Lower leg skin (tissue), 4 donors: ENCODE measurements at regions not wholly inside any gene's neighbourhood (a gene's known extent, or its start where the extent isn't known, plus 50 kb on each side); places are given as distances from the start of the nearest gene placed in this dataset.

Source experiments
- DNase-seq, 2 donors: peaks; one replicate each; pipeline ENCODE4 v3.0.0-alpha.2; 2019; ENCODE audit warnings: low spot score in 2 of 2
- H3K4me3 ChIP-seq: fragments of 200-600 bp; sonication (generic); 2 replicates; pipeline ENCODE4 v1.5.1; 2017; ENCODE audit warnings: mild to moderate bottlenecking, low read depth; ENCODE audit not compliant: poor library complexity, severe bottlenecking
- POLR2A ChIP-seq, 2 donors: fragments of 450-650 bp; IDR thresholded peaks; one replicate each; pipeline ENCODE4 v1.6.1; 2016 to 2017; ENCODE audit warnings: antibody characterized with exemption in 2 of 2, mild to moderate bottlenecking in 1 of 2, moderate library complexity in 1 of 2
- WGBS, 2 donors: methylation state at CpG; one replicate each; pipeline ENCODE4 v1.1.5; 2018; 5-methylcytosine and 5-hydroxymethylcytosine counted together
- intact Hi-C: fragments of 100-400 bp; cut with DNase I; formaldehyde crosslinking; loops from one replicate; pipeline ENCODE4 v1.15.0; 2023; ENCODE audit warnings: low total_unique reads
- TF ChIP-seq, protein P1 (sequence below), 3 donors: fragments of 450-650 bp; IDR thresholded peaks; one replicate each; pipeline ENCODE4 v1.5.1; 2016; ENCODE audit warnings: antibody characterized with exemption in 3 of 3, mild to moderate bottlenecking in 3 of 3, moderate library complexity in 2 of 3

- DNase-seq = no peak
- TF ChIP-seq POLR2A (IDR thresholded peaks at IDR 0.05) = no peak
- TF ChIP-seq, protein P1, sequence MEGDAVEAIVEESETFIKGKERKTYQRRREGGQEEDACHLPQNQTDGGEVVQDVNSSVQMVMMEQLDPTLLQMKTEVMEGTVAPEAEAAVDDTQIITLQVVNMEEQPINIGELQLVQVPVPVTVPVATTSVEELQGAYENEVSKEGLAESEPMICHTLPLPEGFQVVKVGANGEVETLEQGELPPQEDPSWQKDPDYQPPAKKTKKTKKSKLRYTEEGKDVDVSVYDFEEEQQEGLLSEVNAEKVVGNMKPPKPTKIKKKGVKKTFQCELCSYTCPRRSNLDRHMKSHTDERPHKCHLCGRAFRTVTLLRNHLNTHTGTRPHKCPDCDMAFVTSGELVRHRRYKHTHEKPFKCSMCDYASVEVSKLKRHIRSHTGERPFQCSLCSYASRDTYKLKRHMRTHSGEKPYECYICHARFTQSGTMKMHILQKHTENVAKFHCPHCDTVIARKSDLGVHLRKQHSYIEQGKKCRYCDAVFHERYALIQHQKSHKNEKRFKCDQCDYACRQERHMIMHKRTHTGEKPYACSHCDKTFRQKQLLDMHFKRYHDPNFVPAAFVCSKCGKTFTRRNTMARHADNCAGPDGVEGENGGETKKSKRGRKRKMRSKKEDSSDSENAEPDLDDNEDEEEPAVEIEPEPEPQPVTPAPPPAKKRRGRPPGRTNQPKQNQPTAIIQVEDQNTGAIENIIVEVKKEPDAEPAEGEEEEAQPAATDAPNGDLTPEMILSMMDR (IDR thresholded peaks at IDR 0.05) = no peak
- intact Hi-C loops = no loop called here
- no peak overlapping the region for H3K4me3 ChIP-seq
- WGBS, 2 donors = 88 to 95% methylated on average over 2 of the region's 2 CpGs
Observed at GRCh38 chr2:8388781-8389180, 293.1 kb upstream of the ID2 start.

DNA sequence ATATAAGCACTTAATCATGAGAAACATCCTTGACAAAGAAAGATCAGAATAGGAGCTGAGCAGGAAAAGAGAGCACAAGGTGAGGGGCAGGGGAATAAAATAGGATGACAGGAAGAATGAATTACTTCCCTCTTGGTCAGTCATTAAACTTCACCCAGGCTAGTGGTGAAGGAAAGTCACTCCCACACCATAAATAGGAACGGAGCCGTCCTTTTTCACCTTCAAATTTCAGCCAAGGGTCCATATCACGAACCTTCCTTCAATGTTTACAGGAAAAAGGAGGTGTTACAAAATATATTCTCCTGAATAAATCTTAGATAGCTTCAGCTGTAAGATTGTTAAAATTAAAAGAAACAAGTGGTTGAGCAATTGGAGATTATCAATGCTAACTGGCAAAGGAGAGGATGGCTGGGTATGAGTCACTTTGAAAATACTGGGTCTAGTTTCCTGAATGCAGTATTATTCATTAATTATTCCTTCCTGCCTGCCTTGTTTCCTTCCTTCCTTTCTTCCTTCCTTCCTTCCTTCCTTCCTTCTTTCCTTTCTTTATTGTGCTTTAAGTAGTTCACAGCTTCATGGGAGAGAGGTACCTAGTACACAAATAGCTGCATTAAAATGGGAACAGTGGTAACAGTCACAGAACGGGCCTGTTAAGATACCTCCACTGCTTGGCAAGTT lies 292.3 kb upstream of the ID2 start:
- H3K4me3 ChIP-seq = no peak overlapping the region
- TF ChIP-seq, protein P1 (IDR thresholded peaks at IDR 0.05) = no peak
- no peak for TF ChIP-seq POLR2A (IDR thresholded peaks at IDR 0.05)
- 61 to 80% methylated on average over 4 of the region's 4 CpGs for WGBS, 2 donors
- no peak for DNase-seq
- intact Hi-C loops = no loop called here

GRCh38 chr2:8391126-8391525 lies 290.7 kb upstream of the ID2 start:
- no peak for TF ChIP-seq POLR2A (IDR thresholded peaks at IDR 0.05)
- TF ChIP-seq, protein P1 (IDR thresholded peaks at IDR 0.05) = no peak
- peak in 1 of 2 donors; percentile 42 for DNase-seq
- no peak overlapping the region for H3K4me3 ChIP-seq
- 90 to 100% methylated on average over 2 of the region's 2 CpGs for WGBS, 2 donors
- intact Hi-C loops = no loop called here

GRCh38 chr2:8391584-8391983 lies 290.3 kb upstream of the ID2 start:
- peak in 1 of 2 donors; percentile 68 for DNase-seq
- WGBS, 2 donors = 91 to 93% methylated on average over 3 of the region's 3 CpGs
- intact Hi-C loops = no loop called here
- no peak overlapping the region for H3K4me3 ChIP-seq
- TF ChIP-seq POLR2A (IDR thresholded peaks at IDR 0.05) = no peak
- TF ChIP-seq, protein P1 (IDR thresholded peaks at IDR 0.05) = no peak

DNA sequence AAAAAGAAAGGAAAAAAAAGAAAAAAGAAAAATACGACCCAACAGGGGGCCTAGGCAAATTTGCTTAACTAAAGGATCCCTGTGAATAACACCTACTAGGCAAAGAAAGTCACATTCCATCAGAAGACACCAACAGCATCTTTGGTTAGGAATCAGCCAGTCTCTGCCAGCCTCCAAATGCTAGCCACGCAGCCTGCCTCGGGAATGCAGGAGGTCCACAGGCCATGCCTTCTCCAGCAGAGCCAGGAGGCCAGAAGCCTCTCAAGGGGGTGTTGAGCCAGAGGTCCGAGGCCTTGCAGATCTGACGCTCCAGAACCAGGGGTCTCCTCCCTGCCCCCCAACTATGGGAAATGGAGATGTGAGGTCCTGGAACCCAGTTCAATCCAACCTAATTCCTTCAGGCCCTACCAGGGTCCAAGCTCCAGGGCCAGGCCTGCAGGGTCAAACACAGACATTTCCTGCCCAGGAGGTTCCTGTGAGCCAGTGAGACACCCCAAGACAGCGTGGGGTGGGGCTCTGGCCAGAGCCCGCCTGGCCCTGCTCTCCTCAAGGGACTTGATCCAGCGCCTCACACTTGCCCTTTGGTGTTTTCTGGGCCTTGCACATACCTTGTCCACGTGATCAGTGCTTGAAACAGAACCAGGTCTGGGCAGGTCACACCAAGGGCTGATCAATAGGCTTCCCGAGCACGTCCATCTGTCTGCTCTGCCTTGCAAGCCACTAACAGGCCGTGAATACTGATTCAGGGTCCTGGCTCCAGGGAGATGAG lies 289.6 kb upstream of the ID2 start:
- intact Hi-C loops = no loop called here
- peak in 1 of 2 donors; percentile 68 for DNase-seq
- 87 to 92% methylated on average over 9 to 11 of the region's 12 CpGs for WGBS, 2 donors
- H3K4me3 ChIP-seq = no peak overlapping the region
- TF ChIP-seq POLR2A (IDR thresholded peaks at IDR 0.05) = no peak
- TF ChIP-seq, protein P1 (IDR thresholded peaks at IDR 0.05) = no peak
